ENCODE measurements at regions not wholly inside any gene's neighbourhood (a gene's known extent, or its start where the extent isn't known, plus 50 kb on each side); places are given as distances from the start of the nearest gene placed in this dataset.
"Not testable (repeated sequence)": the region's sequence is repeated elsewhere in the genome, so short reads cannot be mapped to it uniquely, and the experiment has no call there.

DNA sequence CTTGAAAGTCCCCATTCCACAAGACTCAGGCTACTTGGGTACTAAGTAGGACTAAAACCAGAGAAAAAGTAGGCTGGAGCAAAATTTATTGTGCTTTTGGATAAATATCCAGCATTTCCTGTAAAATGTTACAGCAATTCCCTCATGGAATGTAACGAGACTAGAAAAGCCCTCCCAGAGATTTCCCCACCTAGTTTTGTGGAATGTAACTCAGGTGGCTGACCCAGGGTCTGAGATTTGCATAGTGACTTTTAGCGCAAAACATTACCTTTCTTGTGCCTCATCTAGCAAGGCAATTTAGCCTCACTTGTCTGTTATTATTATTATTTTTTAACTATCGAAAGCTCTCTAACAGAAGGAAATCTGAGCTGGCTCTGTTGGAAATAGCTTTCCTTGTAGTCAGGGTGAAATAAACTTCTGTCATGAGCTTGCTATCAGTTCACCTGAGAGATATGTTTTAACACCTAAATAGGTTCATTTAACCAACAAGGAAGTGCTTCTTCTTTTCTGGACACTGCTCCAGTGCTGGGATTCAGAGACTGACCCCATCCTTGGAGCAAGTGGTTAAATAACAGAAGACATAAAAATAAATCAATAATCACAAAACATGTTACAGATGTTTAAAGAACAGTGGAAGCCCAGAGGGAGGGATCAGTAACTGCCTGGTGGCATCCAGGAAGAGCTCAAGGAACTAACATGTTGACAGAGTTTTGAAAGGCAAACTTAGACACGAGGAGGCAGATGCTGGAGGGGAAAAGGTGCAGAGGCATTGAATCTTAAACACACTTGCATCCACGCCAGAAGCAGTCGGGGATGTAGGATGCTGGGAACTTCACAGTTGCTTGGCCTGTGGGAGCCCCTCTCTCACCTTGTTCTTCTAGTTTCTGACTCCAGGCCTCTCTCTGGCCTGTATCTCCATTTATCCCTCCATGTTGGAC lies 68.3 kb upstream of the RHOU start:
- intact Hi-C loops (cut with DNase I), result loop anchor here (5.0 to 10.0 kb wide), 2 partner anchors 590 to 808 kb away; no protein-coding TSS in a partner anchor
- H3K27ac ChIP-seq, result no peak overlapping the region

DNA sequence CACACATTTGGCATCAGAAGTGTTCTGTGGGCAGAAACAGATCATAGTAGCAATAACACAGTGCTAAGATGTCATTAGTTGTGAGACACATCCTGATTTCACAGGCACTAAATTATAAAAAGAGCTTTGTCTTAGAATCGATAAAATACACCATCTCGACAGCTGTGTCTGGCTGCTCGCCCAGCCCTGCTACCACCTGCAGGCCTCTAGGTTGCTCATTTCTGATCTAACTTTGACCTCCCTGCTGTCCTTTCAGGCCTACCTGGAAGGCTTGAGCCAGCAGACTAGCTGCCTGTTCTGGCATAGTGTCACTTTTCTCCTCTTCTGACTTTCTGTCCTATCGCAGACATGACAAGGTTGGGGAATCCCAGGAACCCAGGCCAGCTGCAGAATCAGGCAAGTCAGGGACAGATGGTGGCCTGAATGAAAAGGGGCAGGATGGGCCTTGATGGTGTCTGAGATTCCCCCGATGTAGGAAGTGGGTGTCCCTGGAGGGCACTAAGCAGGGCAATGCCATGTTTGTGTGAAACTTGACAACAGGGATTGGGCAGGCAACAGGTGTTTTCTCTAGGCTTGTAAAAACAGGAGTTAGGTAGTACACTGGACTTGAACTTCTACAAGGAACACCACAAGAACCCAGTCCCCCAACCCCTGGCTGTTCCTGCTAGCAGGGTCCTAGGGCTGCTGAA lies 66.6 kb upstream of the RHOU start:
- Histone ChIP-seq H3K9me3 (no peaks in the 10 kb centered on the region), H3K36me3 (no peaks in the 10 kb centered on the region), H3K4me3 (replicated peaks in 1 of 3) (no peak overlapping the region), H3K4me1 (no peaks in the 10 kb centered on the region), H3K27ac (no peak overlapping the region), H3K27me3 (no peaks in the 10 kb centered on the region)
- intact Hi-C loops (cut with DNase I), result loop anchor here (5.0 to 10.0 kb wide), 2 partner anchors 589 to 806 kb away; no protein-coding TSS in a partner anchor
- WGBS, 2 donors, result 84 to 86% methylated on average over 5 of the region's 5 CpGs
- DNase-seq, result no peak
- TF ChIP-seq, protein P1, sequence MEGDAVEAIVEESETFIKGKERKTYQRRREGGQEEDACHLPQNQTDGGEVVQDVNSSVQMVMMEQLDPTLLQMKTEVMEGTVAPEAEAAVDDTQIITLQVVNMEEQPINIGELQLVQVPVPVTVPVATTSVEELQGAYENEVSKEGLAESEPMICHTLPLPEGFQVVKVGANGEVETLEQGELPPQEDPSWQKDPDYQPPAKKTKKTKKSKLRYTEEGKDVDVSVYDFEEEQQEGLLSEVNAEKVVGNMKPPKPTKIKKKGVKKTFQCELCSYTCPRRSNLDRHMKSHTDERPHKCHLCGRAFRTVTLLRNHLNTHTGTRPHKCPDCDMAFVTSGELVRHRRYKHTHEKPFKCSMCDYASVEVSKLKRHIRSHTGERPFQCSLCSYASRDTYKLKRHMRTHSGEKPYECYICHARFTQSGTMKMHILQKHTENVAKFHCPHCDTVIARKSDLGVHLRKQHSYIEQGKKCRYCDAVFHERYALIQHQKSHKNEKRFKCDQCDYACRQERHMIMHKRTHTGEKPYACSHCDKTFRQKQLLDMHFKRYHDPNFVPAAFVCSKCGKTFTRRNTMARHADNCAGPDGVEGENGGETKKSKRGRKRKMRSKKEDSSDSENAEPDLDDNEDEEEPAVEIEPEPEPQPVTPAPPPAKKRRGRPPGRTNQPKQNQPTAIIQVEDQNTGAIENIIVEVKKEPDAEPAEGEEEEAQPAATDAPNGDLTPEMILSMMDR (IDR thresholded peaks at IDR 0.05), result no peak
- no peak for TF ChIP-seq POLR2A (IDR thresholded peaks at IDR 0.05)

More for the DNA sequence above, 68.3 kb upstream of the RHOU start:
- Histone ChIP-seq H3K9me3 (no peaks in the 10 kb centered on the region), H3K27me3 (no peaks in the 10 kb centered on the region), H3K4me3 (replicated peaks in 1 of 3) (no peak overlapping the region), H3K36me3 (no peaks in the 10 kb centered on the region), H3K4me1 (no peaks in the 10 kb centered on the region)
- WGBS, 2 donors, result 75 to 82% methylated on average over 6 of the region's 6 CpGs
- TF ChIP-seq POLR2A (IDR thresholded peaks at IDR 0.05), result no peak
- TF ChIP-seq, protein P1 (IDR thresholded peaks at IDR 0.05), result no peak
- DNase-seq, result no peak

DNA sequence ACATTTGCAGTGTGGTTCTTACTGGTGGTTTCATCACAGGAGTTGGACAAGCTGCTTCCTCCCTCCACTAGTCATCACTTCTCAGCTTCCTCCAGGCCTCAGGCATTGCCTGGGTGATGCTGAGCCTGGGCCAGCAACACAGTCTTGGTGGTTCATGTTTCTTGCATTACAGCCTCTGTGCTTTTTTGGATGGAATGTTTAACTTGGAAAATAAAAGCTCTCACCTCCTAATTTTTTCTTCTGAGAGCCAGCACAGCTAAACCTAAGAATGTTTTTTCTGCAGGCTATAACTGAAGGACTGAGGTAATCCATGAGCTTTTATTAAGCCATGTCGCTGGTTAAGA lies 66.1 kb upstream of the RHOU start:
- H3K27ac ChIP-seq, result no peak overlapping the region
- TF ChIP-seq, protein P1 (IDR thresholded peaks at IDR 0.05), result no peak
- TF ChIP-seq POLR2A (IDR thresholded peaks at IDR 0.05), result no peak
- H3K36me3 ChIP-seq, result no peaks in the 10 kb centered on the region
- 94 to 97% methylated on average over 1 of the region's 1 CpG for WGBS, 2 donors
- H3K4me1 ChIP-seq, result no peaks in the 10 kb centered on the region
- no peaks in the 10 kb centered on the region for H3K9me3 ChIP-seq
- DNase-seq, result no peak
- no peak overlapping the region for H3K4me3 ChIP-seq (replicated peaks in 1 of 3)
- no peaks in the 10 kb centered on the region for H3K27me3 ChIP-seq
- intact Hi-C loops (cut with DNase I), result loop anchor here (5.0 to 10.0 kb wide), 2 partner anchors 588 to 806 kb away; no protein-coding TSS in a partner anchor

DNA sequence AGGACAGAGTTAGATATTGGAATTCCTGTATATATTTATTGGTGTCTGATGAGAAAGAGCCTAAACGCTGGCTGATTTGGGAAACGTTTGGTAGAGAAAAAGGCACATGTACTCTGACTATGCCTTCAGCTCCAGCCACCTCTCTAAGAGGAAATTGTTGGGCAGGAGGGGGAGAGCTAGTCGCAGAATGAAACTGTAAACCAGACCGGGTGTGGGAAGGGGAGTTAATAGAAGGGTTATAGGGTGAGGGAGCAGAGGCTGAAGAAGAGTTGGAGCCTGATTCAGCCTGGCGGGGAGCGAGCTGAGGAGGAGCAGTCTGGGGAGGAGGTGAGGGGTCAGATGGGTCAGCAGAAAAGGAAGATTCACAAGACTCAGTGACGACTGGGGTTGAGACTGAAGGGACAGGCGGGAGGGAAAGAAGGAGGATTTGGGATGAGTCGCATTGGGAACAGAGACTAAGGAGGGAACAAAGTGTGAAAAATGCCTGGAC lies 54.2 kb upstream of the RHOU start:
- intact Hi-C loops (cut with DNase I); H3K27me3 ChIP-seq; H3K36me3 ChIP-seq; H3K27ac ChIP-seq; H3K9me3 ChIP-seq; DNase-seq; H3K4me3 ChIP-seq (replicated peaks in 1 of 3); H3K4me1 ChIP-seq: not testable (repeated sequence)
- 74 to 75% methylated on average over 9 of the region's 9 CpGs for WGBS, 2 donors

DNA sequence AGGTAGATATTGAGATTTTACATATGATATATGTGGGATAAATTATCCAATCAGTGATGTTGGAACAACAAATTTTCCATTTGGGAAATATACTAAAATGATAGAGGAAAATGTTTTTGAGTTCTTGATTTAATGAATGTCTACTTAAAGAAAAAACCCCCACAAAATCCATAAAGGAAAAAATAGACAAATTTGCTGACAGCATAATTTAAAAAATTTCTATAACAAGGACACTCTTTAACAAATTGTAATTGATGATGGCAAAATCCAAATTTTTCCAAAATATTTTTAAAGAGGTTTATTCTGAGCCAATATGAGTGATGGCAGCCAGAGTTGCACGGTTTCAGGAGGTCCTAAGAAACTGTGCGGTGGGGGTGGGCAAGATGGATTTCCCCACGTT lies 51.9 kb upstream of the RHOU start:
- no peak overlapping the region for H3K27ac ChIP-seq
- no peak overlapping the region for H3K4me3 ChIP-seq (replicated peaks in 1 of 3)
- 84 to 90% methylated on average over 3 of the region's 3 CpGs for WGBS, 2 donors
- no peaks in the 10 kb centered on the region for H3K9me3 ChIP-seq
- H3K36me3 ChIP-seq, result no peaks in the 10 kb centered on the region
- intact Hi-C loops (cut with DNase I), result no loop called here
- H3K4me1 ChIP-seq, result peaks cover 0 to 4% of the 10 kb centered on the region in 2 donors
- DNase-seq, result no peak
- H3K27me3 ChIP-seq, result no peaks in the 10 kb centered on the region
- TF ChIP-seq, protein P1 (IDR thresholded peaks at IDR 0.05), result no peak
- no peak for TF ChIP-seq POLR2A (IDR thresholded peaks at IDR 0.05)
